AG09309 (cell line): ENCODE measurements at regions not wholly inside any gene's neighbourhood (a gene's known extent, or its start where the extent isn't known, plus 50 kb on each side); places are given as distances from the start of the nearest gene placed in this dataset.

ENCODE experiments used
- DNase-seq: peaks from one replicate; pipeline ENCODE4 v3.0.0-alpha.2; 2010; ENCODE audit warnings: low read depth
- H3K4me3 ChIP-seq: 2 replicates; pipeline ENCODE4 v1.5.1; 2011; ENCODE audit warnings: mild to moderate bottlenecking, low read depth, low read length, moderate library complexity; ENCODE audit not compliant: control insufficient read depth
- TF ChIP-seq, protein P1 (sequence below): IDR thresholded peaks from 2 replicates; pipeline ENCODE4 v1.5.1; 2011; ENCODE audit warnings: mild to moderate bottlenecking, low read depth, low read length, inconsistent platforms; ENCODE audit not compliant: insufficient read depth, control insufficient read depth; ENCODE audit errors: missing control alignments

DNA sequence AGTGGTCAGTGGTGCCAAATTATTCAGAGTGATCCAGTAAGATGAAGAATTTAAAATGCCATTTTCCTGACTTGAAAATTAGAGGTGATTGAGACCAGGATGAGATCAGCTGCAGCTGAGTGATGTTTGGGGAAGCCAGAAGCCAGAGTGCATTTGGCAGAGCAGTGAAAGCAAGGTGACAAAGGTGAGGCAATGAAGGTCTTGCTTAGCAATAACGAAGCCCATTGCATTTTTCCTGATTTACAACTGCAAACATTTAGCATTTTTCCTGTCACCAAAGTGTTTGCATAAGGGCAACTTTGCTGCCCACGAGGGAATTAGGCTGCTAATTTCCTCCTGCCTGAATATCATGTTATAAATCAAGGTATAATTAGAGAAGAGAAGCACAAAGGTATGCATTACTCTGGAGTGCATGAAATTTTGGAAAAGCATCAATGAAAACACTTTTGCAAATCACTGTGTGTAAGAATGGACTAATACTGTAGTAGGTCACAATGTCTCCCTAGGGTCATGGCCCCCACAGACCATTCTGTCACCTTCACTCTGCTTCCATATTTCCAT, 188.2 kb upstream of the LYPLAL1 start:
- no peak for DNase-seq
- TF ChIP-seq, protein P1, sequence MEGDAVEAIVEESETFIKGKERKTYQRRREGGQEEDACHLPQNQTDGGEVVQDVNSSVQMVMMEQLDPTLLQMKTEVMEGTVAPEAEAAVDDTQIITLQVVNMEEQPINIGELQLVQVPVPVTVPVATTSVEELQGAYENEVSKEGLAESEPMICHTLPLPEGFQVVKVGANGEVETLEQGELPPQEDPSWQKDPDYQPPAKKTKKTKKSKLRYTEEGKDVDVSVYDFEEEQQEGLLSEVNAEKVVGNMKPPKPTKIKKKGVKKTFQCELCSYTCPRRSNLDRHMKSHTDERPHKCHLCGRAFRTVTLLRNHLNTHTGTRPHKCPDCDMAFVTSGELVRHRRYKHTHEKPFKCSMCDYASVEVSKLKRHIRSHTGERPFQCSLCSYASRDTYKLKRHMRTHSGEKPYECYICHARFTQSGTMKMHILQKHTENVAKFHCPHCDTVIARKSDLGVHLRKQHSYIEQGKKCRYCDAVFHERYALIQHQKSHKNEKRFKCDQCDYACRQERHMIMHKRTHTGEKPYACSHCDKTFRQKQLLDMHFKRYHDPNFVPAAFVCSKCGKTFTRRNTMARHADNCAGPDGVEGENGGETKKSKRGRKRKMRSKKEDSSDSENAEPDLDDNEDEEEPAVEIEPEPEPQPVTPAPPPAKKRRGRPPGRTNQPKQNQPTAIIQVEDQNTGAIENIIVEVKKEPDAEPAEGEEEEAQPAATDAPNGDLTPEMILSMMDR = no peak
- H3K4me3 ChIP-seq = no peak overlapping the region

GRCh38 chr1:218986816-218987215, 186.9 kb upstream of the LYPLAL1 start:
- TF ChIP-seq, protein P1 = no peak
- no peak for DNase-seq
- H3K4me3 ChIP-seq = no peak overlapping the region

GRCh38 chr1:218990019-218990418, 183.7 kb upstream of the LYPLAL1 start:
- DNase-seq = no peak
- no peak overlapping the region for H3K4me3 ChIP-seq
- TF ChIP-seq, protein P1 = no peak

DNA sequence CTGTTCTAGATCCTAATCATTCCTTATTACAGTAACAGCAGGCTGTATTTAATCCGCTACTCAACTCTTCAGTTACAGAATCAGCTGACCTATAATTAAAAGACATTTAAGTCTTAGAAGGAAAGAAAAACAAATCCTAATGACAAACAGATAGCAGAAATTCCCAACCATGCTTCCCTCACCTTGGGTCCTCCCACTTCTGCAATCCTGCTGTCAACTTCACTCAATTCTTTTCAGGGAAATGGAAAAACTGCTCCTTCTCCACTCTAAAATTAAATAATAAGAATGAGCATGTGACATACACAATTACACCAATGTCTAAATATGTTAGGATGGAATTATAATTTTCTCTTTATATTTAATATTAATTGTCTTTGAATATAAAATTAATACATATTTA, 182.6 kb upstream of the LYPLAL1 start:
- TF ChIP-seq, protein P1 = no peak
- no peak overlapping the region for H3K4me3 ChIP-seq
- no peak for DNase-seq

DNA sequence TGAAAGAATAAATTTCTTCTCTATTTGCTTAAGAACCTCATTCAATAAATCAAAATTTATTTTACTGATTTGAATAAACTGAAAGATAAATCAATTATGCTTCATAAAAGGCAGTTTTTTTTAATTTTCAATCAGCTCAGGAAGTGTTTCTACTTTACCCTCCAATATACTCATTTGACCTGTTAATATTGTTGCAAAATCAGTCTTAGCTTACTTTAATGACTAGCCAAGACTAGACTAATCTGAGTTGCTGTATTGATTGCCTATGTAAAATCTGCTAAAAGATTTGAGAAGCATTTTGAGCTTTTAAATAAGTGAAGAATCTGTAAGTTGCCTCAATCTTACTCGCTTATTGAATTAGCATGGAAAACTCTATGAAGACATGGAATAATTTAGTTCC, 179.1 kb upstream of the LYPLAL1 start:
- no peak for DNase-seq
- TF ChIP-seq, protein P1 = no peak
- H3K4me3 ChIP-seq = no peak overlapping the region

GRCh38 chr1:218995091-218995665, 178.5 kb upstream of the LYPLAL1 start:
- TF ChIP-seq, protein P1 = no peak
- H3K4me3 ChIP-seq = no peak overlapping the region
- DNase-seq = no peak
